K562 (cell line): ENCODE measurements at regions not wholly inside any gene's neighbourhood (a gene's known extent, or its start where the extent isn't known, plus 50 kb on each side); places are given as distances from the start of the nearest gene placed in this dataset.

Experiments used
- ATAC-seq: fragments of 200-7000 bp; cut with Tn5 transposase; 3 replicates; pipeline ENCODE4 v1.9.1; 2020; ENCODE audit warnings: moderate library complexity
- BruUV-seq: library from RNA; stranded (reverse); fragments of 400-500 nt; replicated peaks from 2 replicates; lab custom pipeline; 2021; lab: Mats Ljungman, UMichigan
- CTCF ChIA-PET: fragments of 300-600 bp; formaldehyde crosslinking; extraction: SDS; loops from one replicate; lab custom pipeline; 2021; ENCODE audit warnings: low intra/inter-chr PET ratio; lab: Yijun Ruan, JAX
- POLR2A ChIA-PET: fragments of 300-600, 350-650 bp; sonication (Branson Sonifier 250); formaldehyde crosslinking; extraction: SDS; loops from one replicate; lab custom pipeline; 2021; ENCODE audit warnings: antibody characterized with exemption, inconsistent platforms; lab: Yijun Ruan, JAX
- DNase-seq, 4 experiments: peaks; one replicate each; pipeline versions ENCODE4 v3.0.0 to v3.0.0-alpha.2; 2011 to 2018; ENCODE audit warnings: low spot score in 3 of 4, mixed read lengths in 3 of 4; ENCODE audit errors: extremely low read depth in 1 of 4
- FAIRE-seq: peaks from 2 replicates; lab custom pipeline; 2011; peaks lifted over from hg19 to GRCh38; lab: Jason Lieb, UNC
- H2AFZ ChIP-seq: 2 replicates; pipeline ENCODE4 v1.6.0; 2011; ENCODE audit warnings: low read depth, low read length, control low read depth, inconsistent platforms
- H3K27ac ChIP-seq: fragments of 200-600 bp; 3 replicates; pipeline ENCODE4 v1.8.0; 2011; ENCODE audit warnings: low read depth, mild to moderate bottlenecking, control low read depth, inconsistent platforms, low read length, moderate library complexity, mixed read lengths; ENCODE audit errors: extremely low read depth
- H3K27me3 ChIP-seq, 2 experiments: fragments of 300-600 bp in 1 of 2; 2 replicates in 1 of 2; 3 replicates in 1 of 2; pipeline versions ENCODE4 v1.6.0 to v1.8.0; 2011; ENCODE audit warnings: inconsistent platforms in 2 of 2, low read length in 2 of 2, mild to moderate bottlenecking in 1 of 2, mixed read lengths in 1 of 2, moderate library complexity in 1 of 2; ENCODE audit not compliant: control insufficient read depth in 2 of 2, insufficient read depth in 2 of 2
- H3K36me3 ChIP-seq: fragments of 300-600 bp; 3 replicates; pipeline ENCODE4 v1.8.0; 2011; ENCODE audit warnings: mild to moderate bottlenecking, low read length, inconsistent platforms; ENCODE audit not compliant: control insufficient read depth, insufficient read depth
- H3K4me1 ChIP-seq, 2 experiments: fragments of 200-600 bp in 1 of 2; replicated peaks in 1 of 2; 2 replicates in 1 of 2; 3 replicates in 1 of 2; pipeline versions ENCODE4 v1.5.1 to v1.8.0; 2011; ENCODE audit warnings: inconsistent platforms in 2 of 2, low read length in 2 of 2, mild to moderate bottlenecking in 1 of 2, mixed read lengths in 1 of 2, moderate library complexity in 1 of 2; ENCODE audit not compliant: control insufficient read depth in 2 of 2, insufficient read depth in 2 of 2
- H3K4me2 ChIP-seq: 2 replicates; pipeline ENCODE4 v1.6.1; 2011; ENCODE audit warnings: low read length, control low read depth, inconsistent platforms, mixed read lengths; ENCODE audit not compliant: insufficient read depth
- H3K4me3 ChIP-seq: fragments of 200-600 bp; sonication (generic), shearing (Covaris generic); 2 replicates; pipeline ENCODE4 v1.5.1; 2016; ENCODE audit warnings: control low read depth, inconsistent platforms
- H3K79me2 ChIP-seq: fragments of 200-600 bp; 3 replicates; pipeline ENCODE4 v1.8.0; 2011; ENCODE audit warnings: low read length, inconsistent platforms; ENCODE audit not compliant: control insufficient read depth, insufficient read depth
- H3K9ac ChIP-seq, 2 experiments: 2 replicates each; pipeline versions ENCODE4 v1.6.0 to v1.6.1; 2011; ENCODE audit warnings: low read depth in 2 of 2, low read length in 2 of 2, control low read depth in 1 of 2, inconsistent platforms in 1 of 2, mild to moderate bottlenecking in 1 of 2, mixed read lengths in 1 of 2; ENCODE audit not compliant: insufficient read depth in 1 of 2
- H3K9me1 ChIP-seq: one replicate; pipeline ENCODE4 v1.6.0; 2011; ENCODE audit warnings: inconsistent platforms, mild to moderate bottlenecking, low read length, moderate library complexity; ENCODE audit not compliant: control insufficient read depth, insufficient read depth
- H3K9me3 ChIP-seq: replicated peaks from 2 replicates; pipeline ENCODE4 v1.5.1; 2011; ENCODE audit warnings: low read depth, low read length, inconsistent platforms; ENCODE audit not compliant: control insufficient read depth, insufficient read depth
- H4K20me1 ChIP-seq: replicated peaks from 2 replicates; pipeline ENCODE4 v1.6.1; 2011; ENCODE audit warnings: low read length, inconsistent platforms, mixed read lengths; ENCODE audit not compliant: control insufficient read depth, insufficient read depth
- CGGBP1 ChIP-seq: fragments of 250-450 bp; sonication (Bioruptor Pico); IDR thresholded peaks from 2 replicates; pipeline ENCODE4 v1.9.0; 2021; ENCODE audit warnings: mild to moderate bottlenecking
- DLX4 ChIP-seq: fragments of 250-450 bp; sonication (Bioruptor Pico); IDR thresholded peaks from 2 replicates; pipeline ENCODE4 v1.6.1; 2021; ENCODE audit warnings: mild to moderate bottlenecking
- MGA ChIP-seq: fragments of 450-650 bp; IDR thresholded peaks from 2 replicates; pipeline ENCODE4 v1.6.1; 2016; ENCODE audit warnings: mild to moderate bottlenecking, moderate library complexity
- PRMT5 ChIP-seq: sonication (generic); formaldehyde crosslinking; IDR thresholded peaks from 2 replicates; pipeline ENCODE4 v1.5.0; 2020; ENCODE audit warnings: missing genetic modification reagents
- RBM17 ChIP-seq: fragments of 200-400 bp; formaldehyde crosslinking; IDR thresholded peaks from 2 replicates; pipeline ENCODE4 v1.6.1; 2017; ENCODE audit warnings: low read depth, mild to moderate bottlenecking, low read length, borderline replicate concordance
- ZNF165 ChIP-seq: fragments of 250-450 bp; sonication (Bioruptor Pico); IDR thresholded peaks from 2 replicates; pipeline ENCODE4 v1.4.0; 2020; ENCODE audit warnings: borderline replicate concordance
- WGBS: fragments of 100-300 bp; shearing (Covaris generic); methylation state at CpG from one replicate; pipeline ENCODE4 v1.1.6; 2016; ENCODE audit warnings: low coverage, mixed read lengths; ENCODE audit not compliant: insufficient coverage; ENCODE audit errors: missing lambda C conversion rate; 5-methylcytosine and 5-hydroxymethylcytosine counted together
- in situ Hi-C: fragments of 300-500 bp; cut with MboI; formaldehyde crosslinking; loops from 4 replicates; pipeline ENCODE4 v1.15.0; 2018; ENCODE audit warnings: inconsistent platforms, mixed read lengths
- intact Hi-C: fragments of 100-400 bp; cut with micrococcal nuclease; formaldehyde crosslinking; loops from 2 replicates; pipeline ENCODE4 v1.14.2; 2022

- TF ChIP-seq CGGBP1 (CRISPR knock-in tag), result no peak
These were observed 339.0 kb upstream of the PABPC4L start (continued) for GRCh38 chr4:134540588-134540987.

- no peaks in the 10 kb centered on the region for H3K36me3 ChIP-seq
- H3K9me3 ChIP-seq, result no peaks in the 10 kb centered on the region
- H3K79me2 ChIP-seq, result no peaks in the 10 kb centered on the region
- TF ChIP-seq ZNF165 (CRISPR knock-in tag) (no peak), RBM17 (no peak), MGA (no peak), DLX4 (CRISPR knock-in tag) (no peak), PRMT5 (CRISPR knock-in tag) (no peak)
- no peak overlapping the region for H3K9ac ChIP-seq
- H3K4me3 ChIP-seq, result no peak overlapping the region
- CTCF ChIA-PET, result no interaction called here
- H3K27ac ChIP-seq, result no peak overlapping the region
- H4K20me1 ChIP-seq, result no peaks in the 10 kb centered on the region
- H3K4me1 ChIP-seq, result no peaks in the 10 kb centered on the region
- intact Hi-C loops (no loop called here), in situ Hi-C loops (no loop called here)
- BruUV-seq, result no TSS peak
- ATAC-seq, result no peak
- DNase-seq, result no peak
- 0% methylated on average over 1 of the region's 1 CpG for WGBS
- no peak for FAIRE-seq
- H3K9me1 ChIP-seq, result no peaks in the 10 kb centered on the region
- no peak overlapping the region for H3K4me2 ChIP-seq
- POLR2A ChIA-PET, result no interaction called here
- H3K27me3 ChIP-seq, result no peaks in the 10 kb centered on the region
- no peak overlapping the region for H2AFZ ChIP-seq
These were observed 338.2 kb upstream of the PABPC4L start for GRCh38 chr4:134539729-134540231.
